GM18907 (cell line): ENCODE measurements at regions not wholly inside any gene's neighbourhood (a gene's known extent, or its start where the extent isn't known, plus 50 kb on each side); places are given as distances from the start of the nearest gene placed in this dataset.
"Not testable (repeated sequence)": the region's sequence is repeated elsewhere in the genome, so short reads cannot be mapped to it uniquely, and the experiment has no call there.

Experiments used
- ATAC-seq: cut with Tn5 transposase; IDR thresholded peaks from one replicate; pipeline ENCODE4 v1.9.1; 2021; ENCODE audit warnings: mild to moderate bottlenecking, moderate library complexity; ENCODE audit not compliant: unreplicated experiment

DNA sequence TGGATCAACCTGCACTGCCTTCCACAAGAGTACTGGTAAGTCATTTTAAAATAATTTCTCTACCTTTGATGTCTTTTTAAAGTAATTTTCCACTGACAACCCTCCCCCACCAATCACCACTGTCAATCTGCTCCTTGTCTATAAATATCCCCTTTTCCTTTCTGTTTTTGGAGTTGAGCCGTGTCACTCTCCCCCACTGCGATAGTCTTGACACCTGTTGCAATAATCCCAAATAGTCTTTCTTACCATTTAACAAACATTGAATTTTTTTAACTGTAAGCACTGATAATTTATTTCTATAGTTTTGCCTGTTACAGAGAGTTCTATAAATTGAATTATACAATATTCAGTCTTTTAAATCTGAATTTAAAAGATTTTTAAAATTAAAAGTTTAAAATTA, 420.9 kb downstream of the COL11A1 start:
- ATAC-seq = no peak

DNA sequence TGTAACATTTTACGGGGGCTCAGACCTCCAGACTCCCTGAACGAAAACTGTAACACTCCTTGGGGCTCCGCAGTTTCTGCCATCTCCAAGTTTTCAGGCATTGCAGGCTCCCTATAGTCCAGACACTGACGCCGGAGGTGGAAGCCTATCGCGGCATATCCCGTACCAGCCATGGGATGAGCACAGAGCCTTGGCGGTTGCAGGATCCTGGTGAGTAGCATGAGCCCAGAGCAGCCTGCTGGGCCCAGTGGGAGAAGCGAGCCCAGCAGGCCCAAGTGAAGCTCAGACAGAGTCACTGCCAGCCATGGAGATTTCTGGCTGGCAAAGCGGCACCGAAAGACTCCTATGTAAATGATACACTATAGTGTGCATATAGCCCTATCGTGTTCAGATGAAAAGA, 446.8 kb downstream of the COL11A1 start:
- no peak for ATAC-seq

- not testable (repeated sequence) for ATAC-seq
Observed at GRCh38 chr1:102659876-102660483, 448.3 kb downstream of the COL11A1 start.

GRCh38 chr1:102655034-102655433, 453.3 kb downstream of the COL11A1 start:
- ATAC-seq = no peak

DNA sequence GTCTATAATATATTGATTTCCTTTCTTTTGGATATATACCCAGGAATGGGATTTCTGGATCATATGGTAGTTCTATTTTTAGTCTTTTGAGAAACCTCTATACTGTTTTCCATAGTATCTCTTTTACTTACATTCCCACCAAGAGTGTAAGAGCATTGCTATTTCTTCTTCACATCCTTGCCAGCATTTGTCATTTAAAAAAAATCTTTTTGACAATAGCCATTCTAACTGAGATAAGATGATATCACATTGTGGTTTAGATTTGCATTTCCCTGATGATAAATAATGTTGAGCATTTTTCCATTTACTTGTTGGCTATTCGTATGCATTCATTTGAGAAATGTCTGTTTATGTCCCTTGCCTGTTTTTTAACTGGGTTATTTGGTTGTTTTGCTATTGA, 467.4 kb downstream of the COL11A1 start:
- ATAC-seq = no peak

- ATAC-seq = no peak
Observed at GRCh38 chr1:102640312-102640711, 468.0 kb downstream of the COL11A1 start.

DNA sequence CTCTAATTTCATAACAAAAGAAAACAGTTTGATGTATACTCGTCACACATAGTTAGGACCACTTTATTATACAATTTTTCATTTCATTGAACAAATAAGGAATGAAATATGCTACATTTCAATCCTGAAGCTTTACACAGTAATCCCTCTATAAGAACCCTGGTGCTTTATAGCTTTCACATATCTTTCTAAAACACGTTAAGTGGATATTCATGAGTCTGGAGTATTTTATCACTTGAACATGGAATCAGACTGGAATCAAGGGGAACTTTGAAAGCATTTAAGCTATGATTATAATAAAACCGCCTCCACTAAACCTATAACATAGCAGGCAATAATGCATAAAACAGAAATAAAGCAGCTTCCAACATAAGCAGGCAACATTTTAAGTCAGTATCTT, 476.6 kb downstream of the COL11A1 start:
- no peak for ATAC-seq

GRCh38 chr1:102630041-102630440, 478.3 kb downstream of the COL11A1 start:
- ATAC-seq = no peak

- ATAC-seq = no peak
Observed at GRCh38 chr1:102628109-102628613, 480.2 kb downstream of the COL11A1 start.

DNA sequence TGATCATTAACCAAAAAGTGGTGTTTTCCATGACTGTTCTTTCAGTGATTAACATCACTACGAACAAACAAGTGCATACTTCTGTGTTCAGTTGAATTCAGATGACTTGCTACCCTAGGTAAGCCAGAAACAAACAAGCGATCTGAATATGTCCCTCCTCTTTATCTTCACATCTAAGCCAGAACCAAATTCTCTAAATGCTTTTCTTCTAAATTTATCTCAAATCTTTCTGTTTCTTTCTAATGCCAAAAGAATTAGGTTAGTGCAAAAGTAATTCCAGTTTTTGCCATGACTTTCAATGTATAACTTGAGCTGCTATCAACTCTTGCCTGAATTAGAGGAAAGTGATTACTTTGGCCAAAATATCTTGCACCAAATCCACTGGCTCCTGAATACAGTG, 481.2 kb downstream of the COL11A1 start:
- no peak for ATAC-seq

- no peak for ATAC-seq
Observed at GRCh38 chr1:102615896-102616295, 492.4 kb downstream of the COL11A1 start.

DNA sequence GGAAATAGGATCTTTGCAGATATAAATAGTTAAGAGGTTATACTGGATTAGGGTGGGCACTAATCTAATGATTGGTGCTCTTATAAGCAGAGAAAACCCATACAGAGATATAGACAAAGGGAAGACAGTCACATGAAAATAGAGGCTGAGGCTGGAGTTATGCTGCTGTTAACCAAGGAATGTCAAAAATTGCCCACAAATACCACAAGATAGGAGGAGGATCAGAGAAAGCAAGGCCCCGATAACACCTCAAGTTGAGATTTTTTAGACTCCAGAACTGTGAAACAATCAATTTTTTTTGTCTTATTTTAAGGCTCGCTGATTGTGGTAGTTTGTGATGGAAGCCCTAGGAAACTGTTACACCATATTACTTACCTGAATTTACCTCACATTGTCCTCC, 513.2 kb downstream of the COL11A1 start:
- ATAC-seq = no peak

- no peak for ATAC-seq
Observed at GRCh38 chr1:102593276-102593675, 515.0 kb downstream of the COL11A1 start.

DNA sequence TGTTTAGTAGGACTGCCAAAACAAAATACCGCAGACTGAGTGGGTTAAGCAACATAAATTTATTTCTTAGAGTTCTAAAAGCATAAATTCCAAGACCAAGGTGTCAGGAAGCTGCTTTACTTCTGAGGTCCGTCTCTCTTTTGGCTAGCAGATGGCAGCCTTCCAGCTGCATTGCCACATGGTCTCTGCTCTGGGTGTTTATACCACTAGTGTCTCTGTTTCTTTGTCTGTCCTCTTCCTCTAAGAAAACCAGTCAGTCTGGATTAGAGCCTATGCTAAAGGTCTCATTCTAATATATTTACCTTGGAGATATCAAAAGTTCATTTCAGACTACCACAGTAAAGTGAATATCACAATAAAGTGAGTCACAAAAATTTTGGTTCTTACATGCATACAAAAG, 519.8 kb downstream of the COL11A1 start:
- no peak for ATAC-seq

- no peak for ATAC-seq
Observed at GRCh38 chr1:102586022-102586421, 522.3 kb downstream of the COL11A1 start.

GRCh38 chr1:102580806-102581205, 527.5 kb downstream of the COL11A1 start:
- ATAC-seq = no peak

- no peak for ATAC-seq
Observed at GRCh38 chr1:102578804-102579203, 529.5 kb downstream of the COL11A1 start.

DNA sequence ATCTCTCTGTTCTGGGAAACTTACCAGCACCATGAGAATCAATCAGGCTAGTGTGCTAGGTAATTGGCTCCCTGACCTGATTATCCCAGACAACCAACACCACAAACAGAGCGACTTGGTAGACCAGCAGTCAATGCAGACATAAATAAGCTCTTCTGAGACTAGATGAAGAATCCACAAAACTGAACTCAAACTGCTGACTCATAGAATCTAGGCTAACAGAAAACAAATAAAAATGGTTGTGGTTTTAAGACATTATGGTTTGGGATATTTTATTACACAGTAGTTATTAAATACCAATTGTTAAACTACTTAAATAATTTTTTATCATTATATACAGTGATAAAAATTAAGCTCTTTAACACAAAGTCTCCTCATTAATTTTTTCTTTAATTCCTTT, 535.7 kb downstream of the COL11A1 start:
- no peak for ATAC-seq

- ATAC-seq = no peak
Observed at GRCh38 chr1:102566182-102566581, 542.1 kb downstream of the COL11A1 start.

- ATAC-seq = no peak
Observed at GRCh38 chr1:102562380-102562779, 545.9 kb downstream of the COL11A1 start.

- ATAC-seq = peak; percentile 53
Observed at GRCh38 chr1:102550729-102551384, 554.1 kb upstream of the OLFM3 start.

GRCh38 chr1:102546251-102546650, 549.5 kb upstream of the OLFM3 start:
- ATAC-seq = no peak
